ENCODE measurements at regions not wholly inside any gene's neighbourhood (a gene's known extent, or its start where the extent isn't known, plus 50 kb on each side); places are given as distances from the start of the nearest gene placed in this dataset.

- H3K9me3 ChIP-seq, result no peaks in the 10 kb centered on the region
- H3K27me3 ChIP-seq, result no peaks in the 10 kb centered on the region
- TF ChIP-seq POLR2AphosphoS5 (IDR thresholded peaks at IDR 0.05), result no peak
- no peak for TF ChIP-seq POLR2A (IDR thresholded peaks at IDR 0.05)
- no peak for TF ChIP-seq CTCF (IDR thresholded peaks at IDR 0.05)
- no peak for DNase-seq (ENCODE audit: low spot score in 2 of 2)
- no peaks in the 10 kb centered on the region for H3K4me1 ChIP-seq
- no peaks in the 10 kb centered on the region for H3K36me3 ChIP-seq
- no peak overlapping the region for H3K4me3 ChIP-seq
- intact Hi-C loops (cut with DNase I; ENCODE audit: low total_unique reads), result no loop called here
- no peak overlapping the region for H3K27ac ChIP-seq
Measured at GRCh38 chr12:98352218-98352811, 163.1 kb upstream of the TMPO start.

- intact Hi-C loops (cut with DNase I; ENCODE audit: low total_unique reads), result no loop called here
- no peaks in the 10 kb centered on the region for H3K4me1 ChIP-seq
- no peak overlapping the region for H3K27ac ChIP-seq
- no peak overlapping the region for H3K4me3 ChIP-seq
- no peaks in the 10 kb centered on the region for H3K9me3 ChIP-seq
- no peaks in the 10 kb centered on the region for H3K27me3 ChIP-seq
- DNase-seq (ENCODE audit: low spot score in 2 of 2), result no peak
- H3K36me3 ChIP-seq, result no peaks in the 10 kb centered on the region
- TF ChIP-seq POLR2A (IDR thresholded peaks at IDR 0.05), result no peak
- no peak for TF ChIP-seq POLR2AphosphoS5 (IDR thresholded peaks at IDR 0.05)
- TF ChIP-seq CTCF (IDR thresholded peaks at IDR 0.05), result no peak
Measured at GRCh38 chr12:98352835-98353234, 162.6 kb upstream of the TMPO start.

- Histone ChIP-seq H3K27ac (no peak overlapping the region), H3K27me3 (no peaks in the 10 kb centered on the region), H3K4me1 (no peaks in the 10 kb centered on the region), H3K9me3 (no peaks in the 10 kb centered on the region), H3K4me3 (no peak overlapping the region), H3K36me3 (no peaks in the 10 kb centered on the region)
- TF ChIP-seq POLR2AphosphoS5 (IDR thresholded peaks at IDR 0.05), result no peak
- no peak for TF ChIP-seq POLR2A (IDR thresholded peaks at IDR 0.05)
- TF ChIP-seq CTCF (IDR thresholded peaks at IDR 0.05), result no peak
- intact Hi-C loops (cut with DNase I; ENCODE audit: low total_unique reads), result no loop called here
- DNase-seq (ENCODE audit: low spot score in 2 of 2), result no peak
Measured at GRCh38 chr12:98354520-98355035, 160.8 kb upstream of the TMPO start.

GRCh38 chr12:98355322-98355721, 160.1 kb upstream of the TMPO start:
- H3K27me3 ChIP-seq, result no peaks in the 10 kb centered on the region
- H3K4me1 ChIP-seq, result no peaks in the 10 kb centered on the region

More at GRCh38 chr12:98355322-98355721, 160.1 kb upstream of the TMPO start:
- DNase-seq (ENCODE audit: low spot score in 2 of 2), result no peak
- intact Hi-C loops (cut with DNase I; ENCODE audit: low total_unique reads), result no loop called here
- H3K36me3 ChIP-seq, result no peaks in the 10 kb centered on the region
- H3K4me3 ChIP-seq, result no peak overlapping the region
- TF ChIP-seq POLR2AphosphoS5 (IDR thresholded peaks at IDR 0.05), result no peak
- TF ChIP-seq CTCF (IDR thresholded peaks at IDR 0.05), result no peak
- TF ChIP-seq POLR2A (IDR thresholded peaks at IDR 0.05), result no peak
- H3K27ac ChIP-seq, result no peak overlapping the region
- no peaks in the 10 kb centered on the region for H3K9me3 ChIP-seq

Data from breast epithelium (tissue), 4 donors.